Activated CD8-positive, alpha-beta memory T cell treated with anti-CD3 and anti-CD28 coated beads, Interleukin-2, amount 50 U/mL, for 4 hours (primary cell): ENCODE measurements at regions not wholly inside any gene's neighbourhood (a gene's known extent, or its start where the extent isn't known, plus 50 kb on each side); places are given as distances from the start of the nearest gene placed in this dataset.
A peak's percentile ranks its signal among the peaks of the same experiment; 100 is the strongest.
"Not testable (repeated sequence)": the region's sequence is repeated elsewhere in the genome, so short reads cannot be mapped to it uniquely, and the experiment has no call there.

Experiments used
- DNase-seq: peaks from one replicate; pipeline ENCODE4 v3.0.0-alpha.2; 2020

DNA sequence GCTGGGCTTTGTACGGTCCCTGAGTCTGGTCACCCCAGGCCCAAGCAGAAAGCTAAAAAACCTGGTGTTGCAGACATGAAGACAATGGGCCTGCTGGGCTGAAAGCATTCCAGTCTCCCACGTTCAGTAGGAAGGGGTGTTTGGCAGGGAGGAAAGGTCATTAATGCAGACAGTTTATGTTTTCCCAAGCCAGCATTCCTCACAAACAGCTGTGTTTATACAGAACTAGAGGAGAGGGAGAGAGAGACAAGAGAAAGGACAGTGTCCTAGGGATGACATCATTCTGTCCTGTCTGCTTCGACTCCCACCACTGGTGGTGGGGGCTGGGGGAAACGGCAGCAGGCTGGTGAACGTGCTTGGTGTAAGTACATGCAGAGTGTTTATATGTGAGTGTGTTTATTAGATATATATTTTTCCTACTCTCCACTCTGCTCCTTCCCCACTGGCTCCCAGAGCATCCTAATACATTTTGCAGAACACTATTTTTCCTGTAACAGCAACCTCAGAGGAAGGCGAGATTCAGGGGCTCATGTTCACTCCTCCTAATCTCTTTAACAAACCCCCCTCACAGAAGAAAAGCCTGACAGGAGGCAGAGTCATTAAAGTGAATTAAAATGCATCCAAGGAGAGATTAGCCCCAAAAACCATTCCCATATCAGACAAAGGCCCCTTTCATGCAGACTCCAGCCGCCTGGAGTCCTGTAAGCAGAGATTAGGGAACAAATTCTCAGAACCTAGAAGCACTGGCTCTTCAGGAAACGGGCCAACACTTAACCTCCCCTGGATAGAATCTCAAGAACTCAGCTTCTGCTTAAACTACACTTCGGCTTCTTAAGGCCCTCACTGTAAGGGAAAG, 380.4 kb downstream of the TNS1 start:
- DNase-seq, result no peak

DNA sequence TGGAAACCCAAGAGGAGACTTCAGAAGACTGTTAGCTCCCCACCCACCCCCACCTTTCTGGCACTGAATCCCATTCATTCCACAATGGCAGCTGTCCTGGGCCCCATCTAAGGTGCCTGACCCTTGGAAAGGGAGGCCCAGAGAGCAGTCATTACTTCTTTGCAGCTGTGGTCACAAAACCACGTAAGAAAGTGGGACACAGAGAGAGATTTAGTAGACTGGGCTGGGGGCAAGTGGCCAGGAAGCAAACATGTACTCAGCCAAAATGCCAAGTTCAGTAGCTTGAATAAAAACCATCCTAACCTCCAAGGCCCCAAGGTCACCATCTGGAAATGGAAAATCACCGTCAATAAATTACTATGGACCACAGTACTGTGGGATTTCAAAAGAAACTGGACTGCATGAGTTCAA, 381.4 kb downstream of the TNS1 start:
- DNase-seq, result no peak

DNA sequence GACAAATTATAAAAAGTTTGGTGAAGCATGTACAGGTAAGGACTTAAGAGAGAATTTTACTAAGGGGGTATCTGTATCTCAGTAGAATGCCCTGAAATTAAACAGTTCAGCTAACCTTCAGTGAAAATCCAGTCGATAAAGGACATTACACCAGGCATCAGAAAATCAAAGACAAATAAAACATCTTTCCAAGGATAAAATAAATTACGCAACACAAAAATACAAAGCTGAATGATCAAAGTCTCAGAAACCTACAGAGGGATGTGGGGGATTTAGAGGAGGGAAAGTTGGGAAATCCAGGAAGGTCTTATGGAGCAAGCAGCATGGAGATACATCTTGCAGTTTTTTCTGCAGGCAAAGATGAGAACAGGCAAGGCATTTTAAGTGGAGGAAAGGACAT, 384.1 kb downstream of the TNS1 start:
- DNase-seq, result no peak

DNA sequence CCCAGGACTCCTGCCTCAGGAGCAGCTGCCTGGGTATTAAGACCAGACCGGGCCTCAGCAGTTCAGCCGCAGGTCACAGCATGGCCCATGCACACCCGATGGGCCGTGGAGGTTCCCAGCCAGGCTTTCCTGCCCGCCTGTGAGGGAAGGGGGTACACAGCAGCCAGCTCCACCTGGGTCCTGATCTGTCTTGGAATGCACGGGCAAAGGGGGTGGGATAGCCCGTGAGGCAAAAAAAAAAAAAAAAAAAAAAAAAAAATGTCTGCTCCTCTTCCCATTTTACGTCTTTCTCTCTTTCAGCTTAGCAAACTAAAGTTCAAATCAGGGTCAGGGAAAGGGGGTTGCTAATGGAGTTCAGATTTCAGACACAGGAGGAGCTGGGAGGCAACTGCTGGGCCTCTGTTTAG, 385.2 kb downstream of the TNS1 start:
- no peak for DNase-seq

DNA sequence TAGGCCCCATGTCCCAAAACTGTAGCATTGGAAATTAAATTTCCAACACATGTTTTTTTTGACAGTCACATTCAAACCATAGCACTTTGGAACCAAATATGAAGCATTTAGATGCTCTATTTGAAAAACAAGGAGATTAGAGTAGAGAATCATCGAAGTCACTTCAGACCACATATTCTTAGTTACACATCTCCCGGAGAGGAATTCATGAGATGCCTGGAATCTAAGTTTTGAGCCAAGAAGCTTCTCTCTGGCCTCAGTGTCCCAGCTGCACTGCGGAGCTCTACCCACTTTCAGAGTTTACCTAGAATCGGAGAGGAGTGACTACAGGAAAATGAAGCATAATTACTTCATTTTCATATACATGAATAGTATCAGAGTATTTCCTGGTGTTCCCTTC, 385.9 kb downstream of the TNS1 start:
- DNase-seq, result no peak

DNA sequence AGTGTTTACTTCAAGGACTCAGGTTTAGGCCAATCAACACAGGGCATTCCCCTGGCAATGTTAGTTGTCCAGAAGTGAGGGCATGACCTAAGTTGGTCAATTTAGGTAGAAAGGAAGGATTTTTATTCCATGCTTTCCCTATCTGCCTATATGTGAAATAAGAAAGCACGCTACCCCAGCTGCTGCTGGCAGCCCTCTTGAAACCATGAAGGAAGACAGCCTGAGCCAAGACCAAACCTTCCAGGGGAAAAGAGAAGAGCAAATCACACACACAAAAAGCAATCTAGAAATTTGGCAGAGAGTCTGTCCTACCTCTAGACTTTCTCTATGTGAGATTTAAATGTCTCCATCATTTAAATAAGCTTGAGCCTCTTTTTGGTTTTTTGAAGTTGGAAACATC, 387.6 kb downstream of the TNS1 start:
- DNase-seq, result no peak

DNA sequence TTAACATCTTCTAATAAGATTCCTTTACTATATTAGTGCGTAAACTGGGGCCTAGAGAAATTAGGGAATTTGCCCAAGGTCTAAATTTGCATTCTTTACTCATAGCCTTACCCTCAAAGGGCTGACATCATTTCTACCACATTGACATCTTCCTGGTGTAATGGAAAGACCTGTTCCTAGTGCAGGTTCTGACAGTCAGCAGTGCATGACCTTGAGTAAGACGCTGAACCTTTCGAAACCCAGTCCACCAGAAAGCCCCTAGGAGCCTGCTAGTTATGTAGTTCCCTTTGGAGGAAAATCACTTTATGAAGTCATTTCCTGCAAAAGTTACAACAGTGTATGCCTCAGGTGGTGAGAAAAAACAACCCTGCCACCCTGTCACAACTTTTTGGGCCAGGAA, 388.3 kb downstream of the TNS1 start:
- no peak for DNase-seq

DNA sequence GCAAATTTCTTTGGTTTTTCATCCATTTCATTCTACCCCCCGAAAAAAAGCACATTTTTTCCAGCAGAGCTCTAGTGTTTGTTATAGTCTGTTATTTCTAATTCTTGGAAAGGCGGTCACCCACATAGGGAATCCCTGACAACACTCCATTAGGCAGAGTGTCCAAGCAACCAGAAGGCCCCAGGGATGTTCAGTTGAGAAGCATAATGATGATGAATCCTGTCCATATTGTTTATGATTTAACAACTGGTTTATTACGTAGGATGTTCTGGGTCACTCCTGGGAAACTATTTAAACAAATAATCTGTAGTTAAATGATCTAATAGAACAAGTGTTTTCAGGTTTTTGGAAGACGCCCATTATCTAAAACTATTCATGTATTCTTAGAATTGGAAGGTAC, 388.7 kb downstream of the TNS1 start:
- no peak for DNase-seq

DNA sequence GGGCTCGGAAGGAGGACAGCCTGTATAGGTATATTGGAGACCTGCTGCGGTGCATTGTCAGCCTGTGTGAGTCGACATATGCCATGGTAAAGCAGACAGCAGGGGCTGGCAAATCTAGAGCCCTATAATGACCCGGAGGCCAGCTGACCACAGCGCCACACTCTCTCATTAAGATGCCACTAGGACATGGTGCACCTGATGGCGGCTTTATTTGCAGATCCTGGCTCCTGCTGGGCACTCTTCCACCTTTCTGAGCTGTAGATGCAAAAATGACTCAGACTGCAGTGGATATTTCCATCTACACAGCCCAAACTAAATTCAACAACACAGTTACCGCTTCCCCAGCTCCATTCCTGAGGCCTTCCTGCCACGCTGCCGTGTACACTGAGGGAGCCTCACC, 389.9 kb downstream of the TNS1 start:
- DNase-seq, result no peak

DNA sequence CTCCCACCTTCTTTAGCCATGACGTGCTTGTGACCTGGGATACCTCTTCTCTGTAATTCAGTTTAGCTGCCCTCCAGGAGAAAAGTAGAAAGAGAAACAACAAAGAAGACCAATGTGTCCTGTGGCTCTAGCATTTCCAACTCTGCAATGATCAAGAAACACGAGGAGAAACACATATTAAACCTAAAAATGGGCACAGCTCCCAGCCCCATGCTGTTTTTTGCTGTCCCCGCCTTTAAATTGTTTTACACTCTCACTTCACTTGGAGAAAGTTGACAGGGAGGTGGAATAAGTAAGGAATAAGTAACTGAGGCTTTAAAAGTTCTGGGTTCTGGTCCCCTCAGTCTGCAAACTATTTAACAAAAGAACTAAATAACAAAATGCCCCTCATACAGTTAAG, 390.6 kb downstream of the TNS1 start:
- no peak for DNase-seq

DNA sequence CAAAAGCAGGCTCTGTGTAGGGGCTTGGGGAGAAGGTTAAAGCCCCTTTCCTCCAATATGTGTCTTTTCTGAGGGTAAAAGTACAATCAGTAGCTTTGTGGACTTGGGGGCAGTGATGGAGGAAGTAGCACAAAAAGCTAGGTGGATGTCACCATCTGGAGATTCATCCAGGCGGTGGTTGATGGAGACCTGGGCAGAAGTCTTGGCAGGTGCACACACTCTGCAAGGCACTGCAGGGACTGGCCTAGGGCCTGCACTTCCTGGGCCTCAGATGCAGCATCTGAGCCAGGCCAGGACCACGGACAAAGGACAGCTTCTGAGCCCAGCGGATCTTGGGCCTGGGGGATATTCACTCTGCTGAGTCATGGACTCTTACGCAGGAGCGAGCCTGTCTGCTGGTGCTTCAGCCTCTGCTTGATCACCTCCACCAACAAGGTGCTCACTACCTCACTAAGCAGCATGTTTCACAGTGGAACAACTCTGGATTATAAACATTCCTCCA, 391.1 kb downstream of the TNS1 start:
- no peak for DNase-seq

DNA sequence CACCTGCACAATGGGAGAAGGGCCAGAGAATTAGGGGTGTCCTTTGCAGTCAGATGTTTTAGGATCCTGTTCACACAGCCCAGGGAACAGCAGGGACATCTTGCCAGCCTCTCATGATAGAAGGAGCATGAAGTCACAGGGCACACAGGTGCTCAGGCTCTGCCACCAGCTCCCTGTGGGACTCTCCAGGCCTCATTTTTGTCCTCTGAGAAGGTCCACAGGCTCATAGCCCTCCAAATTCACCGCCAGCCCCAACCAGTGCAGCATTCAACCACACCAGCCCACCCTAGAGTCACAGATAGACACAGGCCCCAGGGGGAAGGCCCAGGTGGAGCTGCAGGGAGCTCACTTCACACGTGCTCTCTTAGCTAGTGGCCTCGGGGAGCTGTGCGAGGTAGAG, 391.7 kb downstream of the TNS1 start:
- DNase-seq, result no peak

DNA sequence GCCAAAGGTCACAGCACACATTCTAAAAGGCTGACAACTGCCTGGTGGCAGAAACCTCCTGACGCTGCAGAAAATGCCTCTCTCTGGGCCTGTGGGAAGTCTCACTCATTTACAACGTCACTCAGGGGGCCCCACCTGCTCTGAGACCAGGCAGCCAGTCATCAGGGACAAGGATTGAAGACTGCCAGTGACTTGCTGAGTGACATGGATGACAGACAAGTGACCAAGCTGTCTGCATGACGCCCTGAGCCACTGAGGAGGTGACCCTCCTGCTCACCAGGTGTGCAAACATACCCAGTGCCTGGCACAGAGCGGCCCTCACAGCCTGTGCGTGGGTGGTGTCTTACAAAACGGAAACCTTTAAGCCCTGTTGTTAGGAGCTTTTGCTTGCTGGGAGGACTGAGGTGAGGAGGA, 392.4 kb downstream of the TNS1 start:
- peak; percentile 54 for DNase-seq

DNA sequence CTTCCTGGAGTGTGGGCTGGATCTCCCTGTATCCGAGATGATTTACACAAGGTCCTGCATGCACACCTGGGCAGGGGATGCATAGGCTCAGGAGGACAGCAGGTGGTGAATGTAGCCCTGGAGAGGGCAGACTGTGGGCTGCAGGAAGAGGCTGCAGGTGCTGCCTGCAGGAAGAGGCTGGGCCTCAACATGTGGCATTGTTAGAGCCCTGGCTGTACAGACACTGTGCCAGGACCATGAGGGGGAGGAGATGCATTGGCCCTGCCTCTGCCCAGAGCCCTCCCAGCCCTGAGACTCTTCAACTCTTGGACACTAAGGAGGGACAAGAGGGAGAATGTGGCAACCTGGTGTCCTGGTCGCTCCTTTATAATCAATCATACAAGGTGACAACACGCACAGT, 392.8 kb downstream of the TNS1 start:
- DNase-seq, result no peak

DNA sequence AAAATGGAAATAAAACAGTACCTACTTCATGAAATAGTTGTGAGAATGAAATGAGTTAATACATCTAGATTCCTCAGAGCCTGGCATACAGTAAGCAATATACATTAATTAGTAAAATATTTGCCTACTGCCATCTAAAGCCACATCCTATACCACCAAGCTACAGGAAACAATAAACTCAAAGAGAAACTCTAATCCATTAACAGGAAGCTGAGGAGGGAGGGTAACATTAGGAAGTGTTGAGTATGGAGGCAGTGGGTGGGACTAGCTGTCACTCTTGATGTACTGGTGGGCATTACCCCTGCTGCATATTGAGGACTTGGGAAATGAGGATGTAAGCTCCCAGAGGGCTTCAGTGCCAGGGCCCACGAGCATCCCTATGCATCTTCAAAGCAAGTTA, 396.5 kb downstream of the TNS1 start:
- DNase-seq, result no peak

DNA sequence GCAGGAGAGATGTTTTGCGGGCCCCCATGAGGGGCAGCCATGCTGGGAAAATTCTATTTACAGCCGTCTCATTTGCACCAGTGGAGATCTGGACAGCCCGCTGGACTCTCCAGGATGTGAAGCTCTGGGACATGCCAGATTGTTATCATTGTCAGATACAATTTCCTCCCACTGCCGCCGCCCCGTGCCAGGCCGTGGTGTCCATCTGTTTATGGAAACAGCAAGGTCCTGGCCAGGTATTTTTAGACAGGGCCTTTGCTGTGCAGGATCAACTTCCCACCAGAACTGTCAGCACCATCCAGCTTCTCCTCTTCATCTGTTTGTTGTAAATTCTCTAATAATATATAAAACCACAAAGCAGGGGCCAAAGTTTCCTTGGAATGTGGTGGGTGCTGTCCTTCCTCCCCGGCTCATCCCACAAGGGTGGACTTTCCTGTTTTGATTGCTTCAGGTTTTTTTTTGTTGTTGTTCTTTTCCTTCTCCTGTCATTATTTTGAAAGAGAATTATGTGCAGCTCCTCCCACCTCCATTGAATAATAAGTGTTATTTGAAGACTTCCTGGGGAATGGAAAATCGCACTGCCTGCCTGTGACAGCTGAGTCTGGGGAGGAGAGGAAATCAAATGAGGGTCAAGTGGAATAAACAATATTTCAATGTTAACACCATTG, 398.1 kb downstream of the TNS1 start:
- no peak for DNase-seq

DNA sequence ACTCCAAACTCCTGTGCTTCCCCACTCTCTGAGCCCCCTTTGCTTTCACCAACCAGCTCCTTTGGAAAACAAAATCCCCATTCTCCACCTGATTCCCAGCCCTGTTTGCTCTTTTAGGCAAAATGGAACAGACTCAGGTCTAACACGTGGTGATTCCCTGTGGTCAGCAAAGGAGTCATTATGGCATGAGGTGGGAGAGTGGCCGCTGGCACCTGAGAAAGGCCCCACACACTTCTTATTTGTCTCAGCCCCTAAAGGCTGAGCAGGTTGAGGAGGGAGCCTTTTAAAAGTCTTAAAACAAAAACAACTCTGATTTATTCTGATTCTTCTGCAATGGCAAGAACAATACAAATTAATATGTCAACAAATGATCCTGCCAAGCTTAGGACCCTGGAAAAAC, 401.2 kb downstream of the TNS1 start:
- DNase-seq, result no peak

DNA sequence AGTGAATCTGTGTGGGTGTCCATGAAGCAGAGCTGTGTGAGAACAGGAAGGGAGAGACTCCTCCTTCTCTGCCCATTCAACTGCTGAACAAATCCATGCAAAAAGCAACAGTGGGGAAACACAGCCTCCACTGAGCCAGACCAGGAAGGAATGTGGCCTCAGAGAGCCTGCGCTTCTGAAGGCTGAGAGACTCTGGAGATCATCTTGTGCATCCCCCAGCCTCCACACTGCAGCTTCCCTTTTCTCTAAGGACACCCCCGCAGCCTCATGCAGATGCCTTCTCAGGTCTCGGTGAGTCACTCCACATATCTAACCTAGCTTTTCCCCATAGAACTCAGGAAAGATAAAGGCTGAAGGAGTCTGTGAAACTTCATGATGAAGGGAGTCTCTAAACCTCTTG, 402.9 kb downstream of the TNS1 start:
- DNase-seq, result no peak

DNA sequence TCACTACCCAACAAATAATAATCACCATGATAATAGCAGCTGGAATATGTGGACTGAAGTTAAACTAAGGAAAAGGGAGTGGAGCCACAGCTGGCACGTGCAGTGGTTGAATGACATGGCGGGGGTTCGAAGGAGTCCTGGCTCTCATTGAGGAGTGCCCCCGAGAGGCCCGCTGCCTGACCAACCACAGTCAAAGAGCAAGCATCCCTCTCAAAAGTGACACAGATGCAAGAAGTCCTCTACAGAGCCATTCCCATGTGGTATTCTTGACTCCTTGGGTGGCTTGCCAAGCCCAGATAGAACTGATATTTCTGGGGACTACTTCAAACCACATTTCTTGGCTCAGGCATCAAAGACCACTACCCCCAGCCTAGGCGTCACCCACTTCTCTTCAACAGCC, 405.1 kb downstream of the TNS1 start:
- DNase-seq, result no peak

DNA sequence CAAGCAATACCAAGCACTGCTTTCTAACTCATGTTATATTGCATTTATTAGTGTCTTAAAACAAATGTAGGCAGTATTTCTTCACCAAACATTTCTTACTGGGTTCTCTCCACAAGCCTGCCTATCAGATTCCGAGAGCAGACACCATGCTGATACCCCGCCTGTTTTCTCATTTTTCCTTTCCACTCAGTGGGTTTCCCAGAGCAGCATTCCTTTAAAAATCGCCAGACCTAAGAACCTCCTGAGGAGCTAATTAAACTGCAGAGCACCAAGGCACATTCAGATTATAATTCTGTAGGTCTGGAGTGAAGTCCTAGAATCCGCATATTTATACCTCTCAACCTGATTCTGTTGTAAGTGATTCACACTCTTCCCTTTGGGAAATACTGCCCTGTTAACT, 405.6 kb downstream of the TNS1 start:
- DNase-seq, result no peak

DNA sequence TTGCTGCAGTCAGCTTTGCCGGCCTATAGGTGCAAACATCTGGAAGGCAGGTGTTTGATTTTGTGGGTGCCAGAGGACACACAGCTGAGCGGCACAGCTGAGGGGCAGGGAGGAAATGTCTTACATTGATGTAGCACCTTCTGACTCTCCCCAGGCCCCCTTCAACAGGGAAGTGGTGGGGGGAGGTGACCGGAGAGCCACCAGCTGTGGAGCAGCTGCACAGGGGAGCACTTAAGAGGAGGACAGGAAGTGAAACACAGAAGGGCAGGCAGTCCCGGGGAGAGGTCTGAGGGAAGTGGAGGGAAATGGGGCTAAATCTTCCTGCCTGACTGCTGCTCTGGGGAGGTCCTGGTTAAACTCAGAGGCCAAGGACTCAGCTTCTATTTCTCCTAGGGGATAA, 409.1 kb downstream of the TNS1 start:
- DNase-seq, result no peak

DNA sequence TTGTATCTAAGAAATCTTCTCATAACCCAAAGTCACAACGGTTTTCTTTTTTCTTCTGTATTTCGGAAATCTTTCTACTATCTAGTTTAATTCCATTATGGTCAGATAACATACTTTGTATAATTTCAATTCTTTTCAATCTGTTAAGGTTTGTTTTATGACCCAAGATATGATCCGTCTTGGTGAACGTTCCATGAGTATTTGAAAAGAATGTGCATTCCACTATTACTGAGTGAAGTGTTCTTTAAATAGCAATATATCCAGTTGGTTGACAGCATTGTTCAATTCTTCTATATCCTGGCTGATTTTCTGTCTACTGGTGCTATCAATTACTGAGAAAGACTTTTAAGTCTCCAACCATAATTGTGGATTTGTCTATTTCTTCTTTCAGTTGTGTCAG, 414.5 kb downstream of the TNS1 start:
- no peak for DNase-seq

DNA sequence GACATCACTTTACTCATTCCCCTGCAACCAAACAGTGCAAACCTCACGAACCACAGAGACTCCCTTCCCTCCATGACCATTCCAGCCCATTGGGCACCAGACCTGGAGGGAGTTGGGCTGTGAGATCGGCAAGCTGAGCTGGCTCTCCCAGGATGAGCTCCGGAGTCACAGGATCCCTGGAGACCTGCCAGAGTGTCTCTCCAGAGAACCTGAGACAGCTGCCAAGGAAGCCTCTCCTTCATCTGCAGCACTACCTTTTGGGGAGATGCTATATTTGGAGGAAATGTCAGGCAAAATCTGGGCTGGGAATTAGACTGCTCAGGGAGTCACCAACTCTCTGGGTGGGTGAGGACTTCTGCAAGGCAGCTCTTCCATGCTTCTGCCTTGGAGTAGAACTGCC, 417.4 kb downstream of the TNS1 start:
- DNase-seq, result no peak

DNA sequence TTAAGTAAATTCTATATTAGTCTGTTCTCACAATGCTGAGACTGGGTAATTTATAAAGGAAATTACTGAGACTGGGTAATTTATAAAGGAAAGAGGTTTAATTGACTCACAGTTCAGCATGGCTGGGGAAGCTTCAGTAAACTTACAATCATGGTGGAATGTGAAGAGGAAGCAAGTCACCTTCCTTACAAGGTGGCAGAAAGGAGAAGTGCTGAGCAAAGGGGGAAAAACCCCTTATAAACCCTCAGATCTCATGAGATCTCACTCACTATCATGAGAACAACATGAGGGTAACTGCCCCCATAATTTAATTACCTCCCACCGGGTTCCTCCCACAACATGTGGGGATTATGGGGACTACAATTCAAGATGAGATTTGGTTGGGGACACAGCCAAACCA, 422.4 kb downstream of the TNS1 start:
- not testable (repeated sequence) for DNase-seq

DNA sequence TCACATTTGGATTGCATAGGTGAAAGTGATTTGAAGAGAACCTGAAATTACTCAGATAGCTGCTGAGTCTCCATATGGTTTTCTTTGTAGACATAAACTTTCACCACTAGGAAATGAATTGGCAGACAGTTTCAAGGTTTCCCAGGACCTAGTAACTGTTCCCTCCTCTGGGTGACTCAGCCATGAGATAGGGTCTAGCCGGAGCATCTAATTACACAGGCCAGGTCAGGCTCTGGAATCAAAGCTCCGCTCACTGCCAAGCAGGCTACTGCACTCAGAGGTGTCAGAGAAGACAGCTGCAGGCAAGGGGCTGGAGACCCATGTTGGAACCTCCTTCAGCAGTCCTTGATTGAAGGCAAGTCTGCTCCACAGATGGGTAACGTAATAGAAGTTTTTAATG, 429.2 kb downstream of the TNS1 start:
- DNase-seq, result no peak
